Stomach (tissue), 4 donors: ENCODE measurements at regions not wholly inside any gene's neighbourhood (a gene's known extent, or its start where the extent isn't known, plus 50 kb on each side); places are given as distances from the start of the nearest gene placed in this dataset.

ENCODE experiments used
- POLR2A ChIP-seq, 4 donors: fragments of 450-650 bp; IDR thresholded peaks; one replicate each; pipeline ENCODE4 v1.6.1; 2016; ENCODE audit warnings: antibody characterized with exemption in 4 of 4, control low read depth in 2 of 4, mild to moderate bottlenecking in 1 of 4, moderate library complexity in 1 of 4
- POLR2AphosphoS5 ChIP-seq, 3 donors: sonication (generic); formaldehyde crosslinking; IDR thresholded peaks; one replicate each; pipeline ENCODE4 v1.6.1; 2016; ENCODE audit warnings: antibody characterized with exemption in 3 of 3
- TF ChIP-seq, protein P1 (sequence below), 7 experiments: fragments of 450-650 bp in 4 of 7; fragments of 200-600 bp in 3 of 7; sonication (generic) in 3 of 7; IDR thresholded peaks; one replicate each; pipeline ENCODE4 v1.5.1; 2016 to 2019; ENCODE audit warnings: antibody characterized with exemption in 7 of 7, control low read depth in 2 of 7, mild to moderate bottlenecking in 1 of 7

DNA sequence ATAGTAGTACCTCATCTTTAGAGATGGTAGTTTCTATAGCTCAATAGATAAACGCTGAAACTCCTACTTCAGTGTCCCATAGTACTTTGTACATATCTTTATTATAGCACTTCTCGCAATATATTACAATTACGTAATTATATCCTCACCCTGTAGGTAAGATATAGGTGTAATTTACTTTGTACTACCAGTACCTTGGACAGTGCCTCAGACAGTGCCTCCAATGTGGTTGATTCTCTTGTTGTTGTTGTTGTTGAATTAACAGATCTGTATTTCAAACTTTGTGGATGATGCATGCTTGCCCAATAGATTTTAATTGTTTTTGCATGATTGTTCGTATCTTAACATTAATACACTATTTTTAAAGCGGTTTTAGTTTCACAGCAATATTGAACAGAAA, 188.6 kb downstream of the ARL6IP6 start:
- TF ChIP-seq, protein P1, sequence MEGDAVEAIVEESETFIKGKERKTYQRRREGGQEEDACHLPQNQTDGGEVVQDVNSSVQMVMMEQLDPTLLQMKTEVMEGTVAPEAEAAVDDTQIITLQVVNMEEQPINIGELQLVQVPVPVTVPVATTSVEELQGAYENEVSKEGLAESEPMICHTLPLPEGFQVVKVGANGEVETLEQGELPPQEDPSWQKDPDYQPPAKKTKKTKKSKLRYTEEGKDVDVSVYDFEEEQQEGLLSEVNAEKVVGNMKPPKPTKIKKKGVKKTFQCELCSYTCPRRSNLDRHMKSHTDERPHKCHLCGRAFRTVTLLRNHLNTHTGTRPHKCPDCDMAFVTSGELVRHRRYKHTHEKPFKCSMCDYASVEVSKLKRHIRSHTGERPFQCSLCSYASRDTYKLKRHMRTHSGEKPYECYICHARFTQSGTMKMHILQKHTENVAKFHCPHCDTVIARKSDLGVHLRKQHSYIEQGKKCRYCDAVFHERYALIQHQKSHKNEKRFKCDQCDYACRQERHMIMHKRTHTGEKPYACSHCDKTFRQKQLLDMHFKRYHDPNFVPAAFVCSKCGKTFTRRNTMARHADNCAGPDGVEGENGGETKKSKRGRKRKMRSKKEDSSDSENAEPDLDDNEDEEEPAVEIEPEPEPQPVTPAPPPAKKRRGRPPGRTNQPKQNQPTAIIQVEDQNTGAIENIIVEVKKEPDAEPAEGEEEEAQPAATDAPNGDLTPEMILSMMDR (IDR thresholded peaks at IDR 0.05) = no peak
- TF ChIP-seq POLR2A (IDR thresholded peaks at IDR 0.05) (no peak), POLR2AphosphoS5 (IDR thresholded peaks at IDR 0.05) (no peak)
